Neural cell (in vitro differentiated cells): ENCODE measurements at regions not wholly inside any gene's neighbourhood (a gene's known extent, or its start where the extent isn't known, plus 50 kb on each side); places are given as distances from the start of the nearest gene placed in this dataset.

ENCODE experiments used
- H2AFZ ChIP-seq: fragments of 200-600, 300-800 bp; sonication (generic), shearing (Covaris generic); 2 replicates; pipeline ENCODE4 v1.6.0; 2014; ENCODE audit warnings: low read depth, mild to moderate bottlenecking, antibody characterized with exemption, low read length, moderate library complexity
- H3F3A ChIP-seq: fragments of 200-600 bp; shearing (Covaris generic); 2 replicates; pipeline ENCODE4 v1.6.1; 2016; ENCODE audit warnings: mild to moderate bottlenecking, moderate library complexity, mixed read lengths, antibody characterized with exemption, low read length; ENCODE audit not compliant: insufficient read depth, poor library complexity, severe bottlenecking
- H3K27ac ChIP-seq: fragments of 200-600, 300-800 bp; sonication (generic), shearing (Covaris generic); 2 replicates; pipeline ENCODE4 v1.5.1; 2014; ENCODE audit warnings: mild to moderate bottlenecking, low read length, moderate library complexity
- H3K27me3 ChIP-seq: fragments of 300-800, 200-600 bp; sonication (generic), shearing (Covaris generic); 2 replicates; pipeline ENCODE4 v1.6.0; 2014; ENCODE audit warnings: mild to moderate bottlenecking, low read depth, low read length, moderate library complexity; ENCODE audit not compliant: insufficient read depth
- H3K36me3 ChIP-seq: fragments of 300-800, 200-600 bp; sonication (generic), shearing (Covaris generic); 2 replicates; pipeline ENCODE4 v1.5.1; 2014; ENCODE audit warnings: mild to moderate bottlenecking, antibody characterized with exemption, low read length, moderate library complexity; ENCODE audit not compliant: insufficient read depth
- H3K4me2 ChIP-seq: fragments of 300-800, 200-600 bp; sonication (generic), shearing (Covaris generic); 2 replicates; pipeline ENCODE4 v1.6.0; 2014; ENCODE audit warnings: mild to moderate bottlenecking, low read length
- H3K4me3 ChIP-seq: fragments of 300-800, 200-600 bp; sonication (generic), shearing (Covaris generic); 2 replicates; pipeline ENCODE4 v1.5.1; 2014; ENCODE audit warnings: mild to moderate bottlenecking, low read length, moderate library complexity
- H3K79me2 ChIP-seq: fragments of 200-600 bp; shearing (Covaris generic); replicated peaks from 2 replicates; pipeline ENCODE4 v1.6.0; 2014; ENCODE audit warnings: mild to moderate bottlenecking, low read length, moderate library complexity; ENCODE audit not compliant: insufficient read depth
- H3K9ac ChIP-seq: fragments of 300-800, 200-600 bp; sonication (generic), shearing (Covaris generic); 2 replicates; pipeline ENCODE4 v1.6.1; 2016; ENCODE audit warnings: mild to moderate bottlenecking, low read length, mixed read lengths
- H3K9me2 ChIP-seq: fragments of 200-600 bp; shearing (Covaris generic); 2 replicates; pipeline ENCODE4 v1.6.1; 2016; ENCODE audit warnings: mild to moderate bottlenecking, low read length, mixed read lengths; ENCODE audit not compliant: insufficient read depth
- H3K9me3 ChIP-seq: fragments of 200-600, 300-800 bp; sonication (generic), shearing (Covaris generic); 2 replicates; pipeline ENCODE4 v1.6.1; 2016; ENCODE audit warnings: mild to moderate bottlenecking, mixed run types, low read length, moderate library complexity, mixed read lengths
- H4K20me1 ChIP-seq: fragments of 200-600 bp; shearing (Covaris generic); 2 replicates; pipeline ENCODE4 v1.6.1; 2016; ENCODE audit warnings: mild to moderate bottlenecking, mixed run types; ENCODE audit not compliant: insufficient read depth
- EP300 ChIP-seq: fragments of 450-650 bp; conservative IDR thresholded peaks from 2 replicates; pipeline ENCODE4 v1.6.1; 2014; ENCODE audit warnings: antibody characterized with exemption, mild to moderate bottlenecking, moderate library complexity; ENCODE audit not compliant: poor library complexity, severe bottlenecking
- EZH2 ChIP-seq: fragments of 200-600, 300-800 bp; shearing (Covaris generic), sonication (generic); IDR thresholded peaks from 2 replicates; pipeline ENCODE4 v1.6.1; 2014; ENCODE audit warnings: antibody characterized with exemption, low read length, borderline replicate concordance, mild to moderate bottlenecking; ENCODE audit not compliant: insufficient read depth, poor library complexity, severe bottlenecking
- MXI1 ChIP-seq: fragments of 450-650 bp; conservative IDR thresholded peaks from 2 replicates; pipeline ENCODE4 v1.6.1; 2014; ENCODE audit warnings: antibody characterized with exemption, mild to moderate bottlenecking; ENCODE audit not compliant: poor library complexity, severe bottlenecking
- POLR2AphosphoS5 ChIP-seq: IDR thresholded peaks from 2 replicates; pipeline ENCODE4 v1.6.1; 2012
- RAD21 ChIP-seq: fragments of 450-650 bp; conservative IDR thresholded peaks from 2 replicates; pipeline ENCODE4 v1.6.1; 2014; ENCODE audit warnings: antibody characterized with exemption, mild to moderate bottlenecking, moderate library complexity
- SMC3 ChIP-seq: fragments of 450-650 bp; conservative IDR thresholded peaks from 2 replicates; pipeline ENCODE4 v1.6.1; 2014; ENCODE audit warnings: antibody characterized with exemption, mild to moderate bottlenecking, moderate library complexity; ENCODE audit not compliant: poor library complexity
- TAF1 ChIP-seq: IDR thresholded peaks from 2 replicates; pipeline ENCODE4 v1.6.1; 2012; ENCODE audit warnings: low read depth
- TF ChIP-seq, protein P1 (sequence below): fragments of 450-650 bp; IDR thresholded peaks from 2 replicates; pipeline ENCODE4 v1.5.1; 2014; ENCODE audit warnings: antibody characterized with exemption, mild to moderate bottlenecking, moderate library complexity; ENCODE audit not compliant: poor library complexity, severe bottlenecking
- TF ChIP-seq, protein P2 (sequence below): IDR thresholded peaks from 2 replicates; pipeline ENCODE4 v1.6.1; 2012; ENCODE audit warnings: borderline replicate concordance

DNA sequence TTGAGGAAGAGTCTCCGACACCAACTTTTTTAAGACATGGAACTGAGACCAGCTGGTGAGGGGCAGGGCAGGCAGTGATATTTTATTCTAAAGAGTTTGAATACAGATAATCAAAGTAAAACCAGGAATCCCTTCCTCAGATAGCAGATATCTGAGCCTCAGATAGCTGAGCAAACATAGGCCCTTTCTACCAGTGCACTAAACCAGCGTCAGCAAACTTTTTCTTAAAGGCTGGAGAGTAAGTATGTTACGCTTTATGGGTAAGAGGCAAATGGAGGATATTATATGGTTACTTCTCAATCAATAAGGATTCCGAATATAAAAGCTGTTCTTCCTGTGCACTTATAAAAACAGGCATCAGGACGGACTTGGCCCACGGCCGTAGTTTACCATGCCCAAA is 73.9 kb downstream of the WNT5A start:
- Histone ChIP-seq H3K9me2 (no peaks in the 10 kb centered on the region), H3K9ac (no peak overlapping the region), H3K9me3 (no peaks in the 10 kb centered on the region), H3K36me3 (no peaks in the 10 kb centered on the region), H3K4me3 (no peak overlapping the region), H3K27me3 (no peaks in the 10 kb centered on the region), H2AFZ (no peak overlapping the region), H3K4me2 (no peak overlapping the region), H3F3A (no peaks in the 10 kb centered on the region), H3K79me2 (no peaks in the 10 kb centered on the region), H4K20me1 (no peaks in the 10 kb centered on the region), H3K27ac (no peak overlapping the region)
- TF ChIP-seq, protein P1, sequence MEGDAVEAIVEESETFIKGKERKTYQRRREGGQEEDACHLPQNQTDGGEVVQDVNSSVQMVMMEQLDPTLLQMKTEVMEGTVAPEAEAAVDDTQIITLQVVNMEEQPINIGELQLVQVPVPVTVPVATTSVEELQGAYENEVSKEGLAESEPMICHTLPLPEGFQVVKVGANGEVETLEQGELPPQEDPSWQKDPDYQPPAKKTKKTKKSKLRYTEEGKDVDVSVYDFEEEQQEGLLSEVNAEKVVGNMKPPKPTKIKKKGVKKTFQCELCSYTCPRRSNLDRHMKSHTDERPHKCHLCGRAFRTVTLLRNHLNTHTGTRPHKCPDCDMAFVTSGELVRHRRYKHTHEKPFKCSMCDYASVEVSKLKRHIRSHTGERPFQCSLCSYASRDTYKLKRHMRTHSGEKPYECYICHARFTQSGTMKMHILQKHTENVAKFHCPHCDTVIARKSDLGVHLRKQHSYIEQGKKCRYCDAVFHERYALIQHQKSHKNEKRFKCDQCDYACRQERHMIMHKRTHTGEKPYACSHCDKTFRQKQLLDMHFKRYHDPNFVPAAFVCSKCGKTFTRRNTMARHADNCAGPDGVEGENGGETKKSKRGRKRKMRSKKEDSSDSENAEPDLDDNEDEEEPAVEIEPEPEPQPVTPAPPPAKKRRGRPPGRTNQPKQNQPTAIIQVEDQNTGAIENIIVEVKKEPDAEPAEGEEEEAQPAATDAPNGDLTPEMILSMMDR = no peak
- no peak for TF ChIP-seq POLR2AphosphoS5
- no peak for TF ChIP-seq MXI1
- TF ChIP-seq EP300 = no peak
- no peak for TF ChIP-seq EZH2
- TF ChIP-seq TAF1 = no peak
- TF ChIP-seq, protein P2, sequence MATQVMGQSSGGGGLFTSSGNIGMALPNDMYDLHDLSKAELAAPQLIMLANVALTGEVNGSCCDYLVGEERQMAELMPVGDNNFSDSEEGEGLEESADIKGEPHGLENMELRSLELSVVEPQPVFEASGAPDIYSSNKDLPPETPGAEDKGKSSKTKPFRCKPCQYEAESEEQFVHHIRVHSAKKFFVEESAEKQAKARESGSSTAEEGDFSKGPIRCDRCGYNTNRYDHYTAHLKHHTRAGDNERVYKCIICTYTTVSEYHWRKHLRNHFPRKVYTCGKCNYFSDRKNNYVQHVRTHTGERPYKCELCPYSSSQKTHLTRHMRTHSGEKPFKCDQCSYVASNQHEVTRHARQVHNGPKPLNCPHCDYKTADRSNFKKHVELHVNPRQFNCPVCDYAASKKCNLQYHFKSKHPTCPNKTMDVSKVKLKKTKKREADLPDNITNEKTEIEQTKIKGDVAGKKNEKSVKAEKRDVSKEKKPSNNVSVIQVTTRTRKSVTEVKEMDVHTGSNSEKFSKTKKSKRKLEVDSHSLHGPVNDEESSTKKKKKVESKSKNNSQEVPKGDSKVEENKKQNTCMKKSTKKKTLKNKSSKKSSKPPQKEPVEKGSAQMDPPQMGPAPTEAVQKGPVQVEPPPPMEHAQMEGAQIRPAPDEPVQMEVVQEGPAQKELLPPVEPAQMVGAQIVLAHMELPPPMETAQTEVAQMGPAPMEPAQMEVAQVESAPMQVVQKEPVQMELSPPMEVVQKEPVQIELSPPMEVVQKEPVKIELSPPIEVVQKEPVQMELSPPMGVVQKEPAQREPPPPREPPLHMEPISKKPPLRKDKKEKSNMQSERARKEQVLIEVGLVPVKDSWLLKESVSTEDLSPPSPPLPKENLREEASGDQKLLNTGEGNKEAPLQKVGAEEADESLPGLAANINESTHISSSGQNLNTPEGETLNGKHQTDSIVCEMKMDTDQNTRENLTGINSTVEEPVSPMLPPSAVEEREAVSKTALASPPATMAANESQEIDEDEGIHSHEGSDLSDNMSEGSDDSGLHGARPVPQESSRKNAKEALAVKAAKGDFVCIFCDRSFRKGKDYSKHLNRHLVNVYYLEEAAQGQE = no peak
- TF ChIP-seq SMC3 = no peak
- TF ChIP-seq RAD21 = no peak

DNA sequence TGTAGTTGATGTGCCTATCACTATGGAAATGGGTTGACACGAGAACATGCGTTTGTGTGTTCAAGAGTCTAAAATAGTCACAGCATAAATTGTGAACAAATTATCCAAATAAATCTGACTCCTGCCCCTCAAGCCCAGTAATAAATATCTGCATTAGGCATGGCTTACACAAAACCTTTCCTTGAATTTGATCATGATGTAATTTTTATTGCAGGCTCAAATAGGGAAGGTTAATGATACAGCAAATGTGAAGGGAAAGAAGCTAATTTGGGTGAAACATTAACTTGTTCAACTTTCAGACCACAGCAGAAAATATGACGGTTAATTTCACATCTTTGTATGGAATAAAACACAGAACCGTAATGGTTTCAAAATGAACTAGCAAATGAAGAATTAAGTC is 74.6 kb downstream of the WNT5A start:
- Histone ChIP-seq H2AFZ (no peak overlapping the region), H3K36me3 (no peaks in the 10 kb centered on the region), H3K27me3 (no peaks in the 10 kb centered on the region), H3K27ac (no peak overlapping the region), H3F3A (no peaks in the 10 kb centered on the region), H3K9ac (no peak overlapping the region), H3K4me3 (no peak overlapping the region), H3K9me3 (no peaks in the 10 kb centered on the region), H3K79me2 (no peaks in the 10 kb centered on the region), H3K4me2 (no peak overlapping the region), H4K20me1 (no peaks in the 10 kb centered on the region), H3K9me2 (no peaks in the 10 kb centered on the region)
- no peak for TF ChIP-seq RAD21
- no peak for TF ChIP-seq EP300
- TF ChIP-seq, protein P2 = no peak
- no peak for TF ChIP-seq MXI1
- TF ChIP-seq, protein P1 = no peak
- TF ChIP-seq SMC3 = no peak
- no peak for TF ChIP-seq POLR2AphosphoS5
- TF ChIP-seq EZH2 = no peak
- no peak for TF ChIP-seq TAF1
